ENCODE measurements at regions not wholly inside any gene's neighbourhood (a gene's known extent, or its start where the extent isn't known, plus 50 kb on each side); places are given as distances from the start of the nearest gene placed in this dataset.
A peak's percentile ranks its signal among the peaks of the same experiment; 100 is the strongest.

DNA sequence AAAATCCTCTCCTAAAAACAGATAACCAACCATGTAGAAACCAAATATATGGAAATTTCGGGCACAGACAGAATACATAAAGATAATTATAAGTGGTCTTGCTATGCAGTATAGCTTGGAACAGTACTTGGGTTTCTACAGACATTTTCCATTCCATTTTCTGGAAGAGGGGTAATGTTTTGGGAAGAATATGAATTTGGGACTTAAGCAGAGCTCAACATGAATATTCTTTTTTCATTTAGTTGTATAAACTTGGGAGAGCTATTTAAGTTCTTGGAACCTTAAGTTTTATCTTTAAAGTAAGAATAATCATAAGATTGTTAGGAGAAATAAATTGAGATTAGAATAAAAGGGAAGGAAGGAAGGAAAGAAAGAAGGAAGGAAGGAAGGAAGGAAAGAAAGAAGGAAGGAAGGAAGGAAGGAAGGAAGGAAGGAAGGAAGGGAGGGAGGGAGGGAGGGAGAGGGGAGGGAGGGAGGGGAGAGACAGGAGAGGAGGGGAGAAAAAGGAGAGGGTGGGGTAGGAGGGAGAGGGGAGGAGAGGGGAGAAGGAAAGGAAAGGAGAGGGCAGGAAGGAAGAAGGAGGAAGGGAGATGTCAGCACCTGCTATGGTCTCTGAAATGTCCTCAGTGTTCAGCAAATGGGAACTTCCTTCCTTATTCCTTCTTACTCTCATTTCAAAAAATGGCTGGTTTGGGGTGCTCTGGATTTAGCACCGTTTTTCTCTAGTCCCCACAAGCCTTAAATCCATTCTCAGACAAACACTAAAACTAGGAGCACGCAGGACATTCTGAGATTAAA lies 248.3 kb downstream of the LY86 start:
- no peak for DNase-seq (ENCODE audit: low spot score)

- DNase-seq (ENCODE audit: low spot score) = no peak
These were observed 249.1 kb downstream of the LY86 start for GRCh38 chr6:6837541-6838080.

- DNase-seq (ENCODE audit: low spot score) = peak; percentile 19
These were observed 252.3 kb downstream of the LY86 start for GRCh38 chr6:6840831-6841291.

- no peak for DNase-seq (ENCODE audit: low spot score)
These were observed 253.1 kb downstream of the LY86 start for GRCh38 chr6:6841571-6841970.

DNA sequence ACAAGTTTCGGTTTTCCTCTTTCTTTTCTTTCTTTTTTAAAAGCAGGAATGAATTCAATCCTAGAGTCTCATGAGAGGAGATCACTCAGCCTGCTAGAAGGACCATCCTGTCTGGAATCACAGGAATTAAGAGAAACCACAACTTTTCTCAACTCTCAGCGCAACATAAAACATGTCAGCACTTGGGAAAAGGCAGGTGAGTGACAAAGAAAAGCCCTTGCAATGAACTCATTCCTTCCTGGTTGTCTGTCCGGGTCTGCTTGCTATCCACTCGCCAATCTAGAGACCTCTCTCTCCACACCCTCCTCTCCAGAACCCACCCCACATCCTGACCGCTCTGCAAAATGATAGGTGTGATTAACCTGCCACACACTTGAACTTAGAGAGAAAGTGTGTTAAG lies 253.8 kb downstream of the LY86 start:
- DNase-seq (ENCODE audit: low spot score) = no peak

DNA sequence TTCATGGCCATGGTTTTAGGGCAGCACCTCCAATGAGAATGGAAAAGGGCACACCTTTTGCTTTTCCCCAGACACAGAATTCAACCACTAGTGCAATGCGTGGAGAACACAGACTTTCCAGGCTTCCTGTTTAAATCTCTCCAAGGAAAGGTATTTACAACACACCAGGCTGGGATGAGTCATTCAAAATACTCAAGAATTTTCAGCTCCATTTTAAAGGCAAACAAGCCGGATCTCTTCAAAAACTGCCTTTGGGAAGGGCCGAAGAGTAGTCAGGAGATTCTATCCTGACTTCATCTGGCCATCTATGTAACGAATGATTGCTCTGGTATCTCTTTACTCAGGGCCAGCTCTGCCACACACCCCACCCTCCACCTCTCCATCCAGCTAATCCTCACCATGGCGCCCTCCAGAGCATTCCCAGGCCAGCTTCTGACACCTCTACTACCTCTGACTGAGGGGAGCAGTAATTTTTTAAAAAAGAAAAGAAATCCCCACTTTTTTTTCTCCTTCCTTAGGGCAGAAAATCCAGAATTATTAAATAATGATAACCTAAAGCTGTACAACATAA lies 254.6 kb downstream of the LY86 start:
- peak; percentile 65 for DNase-seq (ENCODE audit: low spot score)

GRCh38 chr6:6843777-6844176 lies 255.3 kb downstream of the LY86 start:
- no peak for DNase-seq (ENCODE audit: low spot score)

DNA sequence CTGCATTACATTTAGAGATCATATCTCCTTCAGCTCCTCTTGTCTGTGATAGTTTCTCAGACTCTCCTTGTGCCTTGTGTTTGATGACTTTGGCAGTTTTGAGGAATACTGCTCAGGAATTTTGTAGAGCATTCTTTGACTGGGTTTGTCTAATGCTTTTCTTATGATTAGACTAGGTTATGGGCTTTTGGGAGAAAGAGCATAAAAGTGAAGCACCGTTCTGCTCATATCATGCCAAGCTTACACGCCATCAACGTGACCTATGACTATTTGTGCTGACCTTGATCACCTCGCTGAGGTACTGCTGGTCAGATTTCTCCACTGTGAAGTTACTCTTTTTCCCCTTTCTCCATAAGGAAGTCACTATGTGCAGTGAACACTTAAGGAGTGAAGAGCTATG lies 256.0 kb downstream of the LY86 start:
- no peak for DNase-seq (ENCODE audit: low spot score)

- DNase-seq (ENCODE audit: low spot score) = no peak
These were observed 257.1 kb downstream of the LY86 start for GRCh38 chr6:6845603-6846002.

DNA sequence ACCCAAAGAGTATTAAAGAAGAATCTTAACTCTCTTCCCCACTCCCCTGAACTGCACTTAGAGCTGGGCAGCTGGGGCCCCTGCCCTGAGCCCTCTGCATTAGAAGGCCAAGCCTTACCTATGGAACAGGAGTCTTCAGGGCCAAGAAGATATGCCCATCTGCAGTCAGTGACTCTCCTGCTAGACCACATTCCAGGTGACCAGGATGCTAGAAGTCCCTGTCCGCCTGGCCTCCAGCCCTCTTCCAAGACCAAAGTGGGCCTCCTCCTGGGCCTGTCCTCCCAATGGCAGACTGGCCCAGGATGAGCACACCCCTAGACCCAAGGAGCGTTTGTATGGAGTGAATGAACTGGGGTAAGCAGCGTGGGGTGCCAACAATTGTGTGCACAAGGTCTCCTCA lies 259.1 kb downstream of the LY86 start:
- no peak for DNase-seq (ENCODE audit: low spot score)

DNA sequence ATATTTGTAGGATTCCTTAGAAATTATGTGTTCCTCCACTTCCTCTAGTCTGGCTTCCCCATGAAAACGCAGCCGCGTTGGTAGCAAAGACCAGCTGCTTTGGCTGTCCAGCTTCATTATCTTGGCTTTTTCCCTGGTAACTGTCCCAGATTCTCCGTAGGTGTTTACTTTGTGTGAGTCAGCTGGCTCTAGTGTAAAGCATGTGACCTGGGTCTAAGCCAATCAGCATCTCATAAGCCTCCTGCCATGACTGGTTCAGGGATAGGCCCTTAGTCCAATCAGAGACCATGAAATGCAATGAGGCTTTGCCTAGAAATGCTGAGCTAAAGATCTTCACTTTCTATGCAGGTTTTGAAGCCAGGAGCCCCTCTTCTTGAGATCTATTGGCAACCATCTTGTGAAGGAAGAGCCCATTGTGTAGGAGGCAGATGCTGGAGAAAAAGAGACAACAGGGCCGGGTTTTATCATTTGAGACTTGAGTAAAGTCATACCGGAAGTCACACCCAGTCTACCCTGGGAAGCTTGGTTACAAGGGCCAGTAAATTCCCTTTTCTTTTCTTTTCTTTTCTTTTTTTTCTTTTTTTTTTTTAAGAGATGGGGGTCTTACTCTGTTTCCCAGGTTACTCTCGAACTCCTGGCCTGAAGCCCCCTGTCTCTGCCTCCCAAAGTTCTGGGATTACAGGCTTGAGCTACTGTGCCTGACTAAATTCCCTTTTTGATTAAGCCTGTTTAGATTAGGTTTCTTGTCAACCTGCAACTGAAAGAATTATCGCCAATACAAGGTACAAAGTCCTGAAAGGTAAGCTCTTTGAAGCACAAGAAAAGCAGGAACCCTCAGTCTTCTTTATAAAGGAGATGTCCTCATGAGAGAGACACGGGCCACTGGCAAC lies 256.5 kb upstream of the RREB1 start:
- DNase-seq (ENCODE audit: low spot score) = peak; percentile 44

DNA sequence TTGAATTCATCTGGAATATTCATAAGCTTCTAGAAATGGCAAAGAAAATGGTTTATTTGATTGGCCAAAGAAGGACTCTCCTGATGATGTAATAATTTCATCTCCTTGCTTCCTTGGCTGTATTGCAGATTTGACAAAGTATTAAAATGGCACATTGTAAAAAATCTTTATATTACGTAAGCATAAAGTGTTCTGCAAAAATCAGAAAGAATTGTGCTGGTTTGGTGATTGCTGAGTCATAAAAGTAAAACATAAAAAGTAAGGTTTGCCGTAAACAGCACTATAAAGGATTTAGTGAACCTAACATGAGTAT lies 255.9 kb upstream of the RREB1 start:
- DNase-seq (ENCODE audit: low spot score) = no peak

DNA sequence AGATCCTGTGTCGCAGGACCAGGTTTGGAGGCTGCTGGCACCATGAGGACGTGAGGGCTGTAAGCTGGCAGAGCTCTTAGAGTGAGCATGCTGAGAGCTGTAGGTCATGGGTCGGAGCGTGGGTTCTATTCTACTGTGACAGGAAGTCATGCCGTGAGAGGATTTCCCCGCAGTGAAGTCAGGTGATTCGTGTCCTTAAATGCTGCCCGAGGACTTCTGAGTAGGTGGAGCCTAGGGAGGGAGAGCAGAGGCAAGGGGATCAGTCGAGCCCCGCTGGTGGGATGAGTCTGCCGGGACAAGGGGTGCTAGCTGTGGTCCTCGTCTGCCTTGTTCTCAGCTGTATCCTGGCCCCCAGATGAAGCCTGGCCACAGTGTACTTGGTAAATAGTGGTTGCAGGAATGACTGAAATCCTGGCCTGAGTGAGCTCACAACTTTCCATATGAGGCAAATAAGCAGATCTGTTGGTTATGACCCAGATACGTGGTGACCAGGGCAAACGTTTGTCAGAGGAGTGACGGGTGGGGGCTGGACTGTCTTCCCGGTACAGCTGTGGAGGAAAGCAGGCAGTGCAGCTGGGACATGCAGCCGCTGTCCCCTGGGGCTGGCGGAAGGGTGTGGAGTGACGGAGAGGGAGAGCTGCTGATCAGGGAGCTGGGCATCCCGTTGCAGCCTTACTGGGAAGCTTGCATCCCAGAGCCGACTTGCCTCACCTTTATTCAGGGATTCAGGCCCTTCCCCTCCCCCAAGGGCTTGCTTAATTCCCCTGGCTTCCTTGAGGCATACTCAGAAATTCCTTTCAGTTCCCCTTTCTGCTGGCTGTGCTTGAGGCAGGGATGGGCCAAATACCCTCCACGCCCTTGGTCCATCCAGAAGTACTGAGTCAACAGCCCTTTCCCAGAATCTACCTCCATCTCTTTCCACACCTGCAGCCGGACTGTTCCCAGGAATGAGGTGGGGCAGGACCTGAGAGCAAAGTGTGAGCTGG lies 250.9 kb upstream of the RREB1 start:
- peak; percentile 32 for DNase-seq (ENCODE audit: low spot score)

DNA sequence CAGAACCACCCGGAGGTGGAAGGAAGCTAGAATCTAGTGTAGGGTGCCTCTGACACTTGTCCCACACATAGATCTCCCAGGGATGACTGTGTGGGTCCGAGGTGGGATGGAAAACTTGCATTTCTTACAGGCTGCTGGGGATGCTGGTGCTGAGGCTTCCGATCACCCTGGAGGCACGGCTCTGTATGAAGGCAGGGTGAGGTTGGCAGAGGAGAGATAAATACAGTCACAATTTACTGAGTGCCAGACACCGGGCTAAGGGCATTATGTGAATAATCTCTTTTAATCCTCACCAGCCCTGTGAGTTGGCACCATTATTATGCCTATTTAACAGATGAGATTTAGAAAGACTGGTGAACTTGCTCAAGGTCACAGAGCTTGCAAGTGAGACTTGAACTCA lies 250.2 kb upstream of the RREB1 start:
- DNase-seq (ENCODE audit: low spot score) = no peak

GRCh38 chr6:6858533-6858982 lies 249.2 kb upstream of the RREB1 start:
- DNase-seq (ENCODE audit: low spot score) = no peak

- no peak for DNase-seq (ENCODE audit: low spot score)
These were observed 248.7 kb upstream of the RREB1 start for GRCh38 chr6:6859105-6859504.

DNA sequence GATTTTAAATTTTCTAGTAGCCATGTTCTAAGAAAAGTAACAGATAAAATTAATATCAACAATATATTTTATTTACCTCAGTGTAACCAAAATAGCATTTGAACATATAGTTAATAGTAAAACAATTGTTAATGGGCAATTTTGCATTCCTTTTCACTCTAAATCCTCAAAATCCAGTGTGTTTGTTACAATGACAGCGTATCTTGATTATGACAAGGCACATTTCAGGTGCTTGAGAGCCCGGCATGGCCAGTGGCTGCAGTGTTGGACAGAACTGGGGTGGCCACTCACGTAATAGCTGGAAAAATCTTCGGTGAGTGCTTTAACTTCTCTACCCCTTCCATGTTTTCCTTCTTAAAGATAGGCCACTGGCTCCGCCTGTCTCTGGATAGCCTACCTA lies 248.0 kb upstream of the RREB1 start:
- no peak for DNase-seq (ENCODE audit: low spot score)

DNA sequence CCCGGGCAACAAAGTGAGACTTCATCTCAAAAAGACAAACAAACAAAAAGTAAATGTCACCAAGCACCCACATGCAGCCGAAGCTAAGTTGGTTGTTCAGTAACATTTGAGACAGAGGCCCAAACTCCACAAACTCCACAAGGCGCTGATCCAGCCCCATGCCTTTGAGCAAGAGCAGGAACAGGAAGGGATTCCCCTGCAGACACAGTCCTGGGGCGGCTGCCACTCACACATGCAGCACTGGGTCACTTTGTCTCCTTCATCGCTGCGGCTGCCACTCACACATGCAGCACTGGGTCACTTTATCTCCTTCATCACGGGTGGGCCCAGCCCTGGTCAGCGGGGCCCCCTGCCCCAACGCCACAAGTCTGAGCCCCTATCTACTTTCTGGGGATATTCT lies 246.9 kb upstream of the RREB1 start:
- no peak for DNase-seq (ENCODE audit: low spot score)

DNA sequence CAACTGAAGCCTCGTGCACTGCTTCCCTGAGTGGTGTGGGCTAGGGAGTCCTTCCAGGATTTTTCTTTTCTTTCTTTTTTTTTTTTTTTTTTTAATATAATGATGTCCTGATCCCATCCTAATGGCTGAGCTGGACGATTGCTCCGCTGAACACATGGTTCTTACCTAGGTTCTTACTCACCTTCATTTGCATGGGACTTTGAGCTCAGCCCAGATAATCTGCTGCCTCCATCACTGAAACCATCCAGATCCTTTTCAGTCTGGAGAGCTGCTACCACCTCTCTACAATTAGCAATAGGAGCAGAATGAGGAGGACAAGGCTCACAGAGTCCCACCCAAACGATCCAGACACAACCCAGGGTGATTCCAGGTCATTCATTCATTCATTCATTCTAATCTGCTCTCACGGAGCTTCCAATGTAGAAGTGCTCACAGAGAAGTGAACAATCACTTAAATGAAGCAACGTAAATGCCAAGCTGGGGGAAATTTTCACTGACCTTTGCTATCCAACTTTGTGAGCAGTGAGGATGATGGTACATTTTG lies 246.3 kb upstream of the RREB1 start:
- DNase-seq (ENCODE audit: low spot score) = no peak

- DNase-seq (ENCODE audit: low spot score) = no peak
These were observed 245.8 kb upstream of the RREB1 start for GRCh38 chr6:6861995-6862394.

Measured in umbilical cord (tissue), 1 donor.